PC-3 (cell line): ENCODE measurements at regions not wholly inside any gene's neighbourhood (a gene's known extent, or its start where the extent isn't known, plus 50 kb on each side); places are given as distances from the start of the nearest gene placed in this dataset.

Experiments used
- ATAC-seq: fragments of 200-7000 bp; cut with Tn5 transposase; 2 replicates; pipeline ENCODE4 v1.9.1; 2020; ENCODE audit warnings: mild to moderate bottlenecking, moderate library complexity
- BruUV-seq: library from RNA; stranded (reverse); fragments of 400-500 nt; replicated peaks from 2 replicates; lab custom pipeline; 2021; lab: Mats Ljungman, UMichigan
- CTCF ChIA-PET: fragments of 300-600 bp; sonication (Branson Sonifier 250); formaldehyde crosslinking; loops from one replicate; lab custom pipeline; 2022; ENCODE audit warnings: antibody characterized with exemption; lab: Charles Lee
- POLR2A ChIA-PET: fragments of 300-600 bp; sonication (Branson Sonifier 250); formaldehyde crosslinking; loops from one replicate; lab custom pipeline; 2022; ENCODE audit warnings: antibody characterized with exemption; ENCODE audit not compliant: unreplicated experiment; lab: Charles Lee
- DNase-seq: peaks from one replicate; pipeline ENCODE4 v3.0.0-alpha.2; 2015
- H2AFZ ChIP-seq: fragments of 300-600 bp; sonication (generic); 2 replicates; pipeline ENCODE4 v1.6.0; 2016; ENCODE audit warnings: antibody characterized with exemption, low read length
- H3F3A ChIP-seq: fragments of 300-600 bp; sonication (generic); one replicate; pipeline ENCODE4 v1.6.0; 2017; ENCODE audit warnings: antibody characterized with exemption, low read length, control low read depth, mild to moderate bottlenecking; ENCODE audit not compliant: unreplicated experiment
- H3K27ac ChIP-seq: fragments of 300-600 bp; sonication (generic); 2 replicates; pipeline ENCODE4 v1.5.1; 2016; ENCODE audit warnings: mild to moderate bottlenecking, low read length
- H3K27me3 ChIP-seq: fragments of 300-600 bp; sonication (generic); 2 replicates; pipeline ENCODE4 v1.6.1; 2016; ENCODE audit warnings: low read length, mixed read lengths
- H3K36me3 ChIP-seq: fragments of 300-600 bp; sonication (generic); 2 replicates; pipeline ENCODE4 v1.6.1; 2016; ENCODE audit warnings: low read depth, mixed run types, low read length, mixed read lengths
- H3K4me1 ChIP-seq: fragments of 300-600 bp; sonication (generic); 2 replicates; pipeline ENCODE4 v1.5.1; 2016; ENCODE audit warnings: low read length; ENCODE audit not compliant: insufficient read depth
- H3K4me2 ChIP-seq: fragments of 300-600 bp; sonication (generic); 2 replicates; pipeline ENCODE4 v1.6.0; 2016; ENCODE audit warnings: low read length
- H3K4me3 ChIP-seq: fragments of 300-600 bp; sonication (generic); 2 replicates; pipeline ENCODE4 v1.5.1; 2016; ENCODE audit warnings: mild to moderate bottlenecking, low read length, mixed read lengths
- H3K79me2 ChIP-seq: fragments of 300-600 bp; sonication (generic); 2 replicates; pipeline ENCODE4 v1.6.1; 2017; ENCODE audit warnings: low read length, mixed read lengths
- H3K9ac ChIP-seq: fragments of 300-600 bp; sonication (generic); 2 replicates; pipeline ENCODE4 v1.6.0; 2016; ENCODE audit warnings: mild to moderate bottlenecking, low read length
- H3K9me2 ChIP-seq: fragments of 300-600 bp; sonication (generic); replicated peaks from 2 replicates; pipeline ENCODE4 v1.6.1; 2016; ENCODE audit warnings: mixed run types, low read length, mixed read lengths
- H3K9me3 ChIP-seq: fragments of 300-600 bp; sonication (generic); 2 replicates; pipeline ENCODE4 v1.6.1; 2016; ENCODE audit warnings: low read length, mixed read lengths
- H4K20me1 ChIP-seq: fragments of 300-600 bp; sonication (generic); 2 replicates; pipeline ENCODE4 v1.6.1; 2016; ENCODE audit warnings: low read length, mixed read lengths
- EZH2 ChIP-seq: fragments of 300-600 bp; sonication (generic); IDR thresholded peaks from one replicate; pipeline ENCODE4 v1.6.1; 2017; ENCODE audit warnings: antibody characterized with exemption, mild to moderate bottlenecking, low read length; ENCODE audit not compliant: unreplicated experiment
- EZH2phosphoT487 ChIP-seq: fragments of 300-600 bp; sonication (generic); IDR thresholded peaks from 2 replicates; pipeline ENCODE4 v1.6.1; 2018; ENCODE audit warnings: mild to moderate bottlenecking, antibody characterized with exemption, low read length, borderline replicate concordance
- intact Hi-C: fragments of 100-400 bp; cut with micrococcal nuclease; formaldehyde crosslinking; loops from 2 replicates; pipeline ENCODE4 v1.9.0; 2023
- TF ChIP-seq, protein P1 (sequence below): fragments of 300-600 bp; sonication (generic); conservative IDR thresholded peaks from 2 replicates; pipeline ENCODE4 v1.5.1; 2017; ENCODE audit warnings: antibody characterized with exemption, low read depth, mild to moderate bottlenecking, low read length

DNA sequence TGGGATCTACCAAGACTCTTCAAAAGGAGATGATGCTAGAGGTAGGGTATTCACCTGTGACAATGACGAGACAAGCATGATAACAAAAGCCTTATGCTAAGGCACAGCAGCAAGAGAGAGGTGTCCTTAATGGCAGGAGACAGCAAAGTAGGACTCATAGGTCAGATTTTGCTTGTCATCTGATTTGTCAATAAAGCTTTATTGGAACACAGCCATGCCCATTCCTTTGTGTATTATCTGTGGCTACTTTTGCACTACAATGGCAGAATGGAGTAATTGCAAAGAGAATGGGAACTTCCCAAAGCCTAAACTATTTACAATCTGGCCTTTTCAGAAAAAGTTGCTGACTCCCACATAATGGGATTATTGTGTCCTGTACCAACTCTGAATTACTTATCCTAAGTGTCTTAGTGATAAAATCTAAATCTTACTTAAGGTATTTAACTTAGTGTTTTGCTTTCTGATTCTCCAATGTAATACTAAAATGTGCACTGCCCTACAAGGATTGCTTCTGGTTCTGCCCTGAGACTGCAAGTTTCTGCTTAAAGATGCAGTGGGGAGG, 221.6 kb downstream of the CDC5L start:
- Histone ChIP-seq H3F3A (no peaks in the 10 kb centered on the region), H3K27me3 (no peaks in the 10 kb centered on the region), H3K4me3 (no peak overlapping the region), H3K4me2 (no peak overlapping the region), H3K9me2 (no peaks in the 10 kb centered on the region), H4K20me1 (no peaks in the 10 kb centered on the region), H2AFZ (no peak overlapping the region), H3K9me3 (no peaks in the 10 kb centered on the region), H3K79me2 (no peaks in the 10 kb centered on the region), H3K4me1 (no peaks in the 10 kb centered on the region; the same call in 1 of the 2 replicates), H3K9ac (no peak overlapping the region), H3K36me3 (no peaks in the 10 kb centered on the region), H3K27ac (no peak overlapping the region)
- no TSS peak for BruUV-seq
- CTCF ChIA-PET = no interaction called here
- no peak for ATAC-seq
- DNase-seq = no peak
- TF ChIP-seq EZH2 (no peak), EZH2phosphoT487 (no peak)
- TF ChIP-seq, protein P1, sequence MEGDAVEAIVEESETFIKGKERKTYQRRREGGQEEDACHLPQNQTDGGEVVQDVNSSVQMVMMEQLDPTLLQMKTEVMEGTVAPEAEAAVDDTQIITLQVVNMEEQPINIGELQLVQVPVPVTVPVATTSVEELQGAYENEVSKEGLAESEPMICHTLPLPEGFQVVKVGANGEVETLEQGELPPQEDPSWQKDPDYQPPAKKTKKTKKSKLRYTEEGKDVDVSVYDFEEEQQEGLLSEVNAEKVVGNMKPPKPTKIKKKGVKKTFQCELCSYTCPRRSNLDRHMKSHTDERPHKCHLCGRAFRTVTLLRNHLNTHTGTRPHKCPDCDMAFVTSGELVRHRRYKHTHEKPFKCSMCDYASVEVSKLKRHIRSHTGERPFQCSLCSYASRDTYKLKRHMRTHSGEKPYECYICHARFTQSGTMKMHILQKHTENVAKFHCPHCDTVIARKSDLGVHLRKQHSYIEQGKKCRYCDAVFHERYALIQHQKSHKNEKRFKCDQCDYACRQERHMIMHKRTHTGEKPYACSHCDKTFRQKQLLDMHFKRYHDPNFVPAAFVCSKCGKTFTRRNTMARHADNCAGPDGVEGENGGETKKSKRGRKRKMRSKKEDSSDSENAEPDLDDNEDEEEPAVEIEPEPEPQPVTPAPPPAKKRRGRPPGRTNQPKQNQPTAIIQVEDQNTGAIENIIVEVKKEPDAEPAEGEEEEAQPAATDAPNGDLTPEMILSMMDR = no peak
- intact Hi-C loops = no loop called here
- POLR2A ChIA-PET = no interaction called here

DNA sequence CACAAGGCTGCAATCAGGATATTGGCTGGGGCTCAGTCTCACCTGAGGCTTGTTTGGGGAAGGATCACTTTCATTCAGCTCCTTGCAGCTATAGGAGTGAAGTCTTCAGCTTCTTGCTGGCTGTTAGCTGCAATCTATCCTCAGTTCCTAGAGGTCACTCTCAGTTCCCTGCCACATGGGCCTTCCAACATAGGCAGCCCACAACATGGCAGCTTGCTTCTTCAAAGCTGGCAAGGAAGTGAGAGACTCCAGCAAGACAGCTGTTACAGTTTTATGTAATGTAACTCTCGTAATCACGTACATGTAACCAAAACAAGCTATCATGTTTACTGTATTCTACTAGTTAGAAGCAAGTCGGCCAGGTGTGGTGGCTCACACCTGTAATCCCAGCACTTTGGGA, 226.9 kb downstream of the CDC5L start:
- TF ChIP-seq EZH2phosphoT487 (no peak), EZH2 (no peak)
- TF ChIP-seq, protein P1 = no peak
- Histone ChIP-seq H3K27ac (no peak overlapping the region), H4K20me1 (no peaks in the 10 kb centered on the region), H3K4me1 (no peaks in the 10 kb centered on the region; the same call in 1 of the 2 replicates), H3K36me3 (no peaks in the 10 kb centered on the region), H3K4me2 (no peak overlapping the region), H3F3A (no peaks in the 10 kb centered on the region), H3K9me3 (no peaks in the 10 kb centered on the region), H3K79me2 (no peaks in the 10 kb centered on the region), H3K4me3 (no peak overlapping the region), H3K9me2 (no peaks in the 10 kb centered on the region), H2AFZ (no peak overlapping the region), H3K9ac (no peak overlapping the region), H3K27me3 (no peaks in the 10 kb centered on the region)
- no peak for DNase-seq
- BruUV-seq = no TSS peak
- no peak for ATAC-seq
- ChIA-PET POLR2A (no interaction called here), CTCF (no interaction called here)
- intact Hi-C loops = no loop called here

DNA sequence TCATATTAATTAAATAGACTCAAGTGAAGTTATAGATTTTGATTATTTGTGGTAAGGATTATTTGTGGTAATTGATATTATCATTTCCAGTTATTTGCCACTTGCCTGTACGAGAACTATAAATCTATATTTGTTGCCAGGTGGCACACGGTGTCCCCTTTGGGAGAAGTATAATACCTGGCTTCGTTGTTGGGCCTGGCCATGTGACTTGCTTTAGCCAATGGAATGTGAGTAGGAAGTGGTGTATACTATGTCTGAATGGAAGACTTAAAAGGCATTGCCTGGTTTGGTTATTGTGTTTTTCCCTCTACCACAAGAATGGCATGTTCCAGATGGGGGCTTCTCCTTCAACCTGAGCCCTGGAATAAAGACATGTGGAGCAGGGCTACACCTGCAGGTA, 228.1 kb downstream of the CDC5L start:
- Histone ChIP-seq H3K4me2 (no peak overlapping the region), H3K9me2 (no peaks in the 10 kb centered on the region), H3K9me3 (no peaks in the 10 kb centered on the region), H3K4me3 (no peak overlapping the region), H3K27me3 (no peaks in the 10 kb centered on the region), H3K79me2 (no peaks in the 10 kb centered on the region), H3K9ac (no peak overlapping the region), H3F3A (no peaks in the 10 kb centered on the region), H3K36me3 (no peaks in the 10 kb centered on the region), H3K27ac (no peak overlapping the region), H2AFZ (no peak overlapping the region), H3K4me1 (no peaks in the 10 kb centered on the region), H4K20me1 (no peaks in the 10 kb centered on the region)
- no TSS peak for BruUV-seq
- POLR2A ChIA-PET = no interaction called here
- DNase-seq (no peak), ATAC-seq (no peak)
- CTCF ChIA-PET = no interaction called here
- intact Hi-C loops = no loop called here
- TF ChIP-seq EZH2 (no peak), EZH2phosphoT487 (no peak)
- TF ChIP-seq, protein P1 = no peak
